ENCODE measurements at regions not wholly inside any gene's neighbourhood (a gene's known extent, or its start where the extent isn't known, plus 50 kb on each side); places are given as distances from the start of the nearest gene placed in this dataset.

GRCh38 chr1:47627471-47628370 lies 189.9 kb downstream of the FOXD2 start:
- TF ChIP-seq EZH2 (IDR thresholded peaks at IDR 0.05; ENCODE audit: insufficient read depth, poor library complexity, severe bottlenecking) (no peak), EZH2phosphoT487 (IDR thresholded peaks at IDR 0.05; ENCODE audit: insufficient read depth, low read depth) (no peak)
